Mesendoderm (in vitro differentiated cells): ENCODE measurements at regions not wholly inside any gene's neighbourhood (a gene's known extent, or its start where the extent isn't known, plus 50 kb on each side); places are given as distances from the start of the nearest gene placed in this dataset.
A peak's percentile ranks its signal among the peaks of the same experiment; 100 is the strongest.

Experiments
- DNase-seq: peaks from one replicate; pipeline ENCODE4 v3.0.0; 2013
- H2AK5ac ChIP-seq: 2 replicates; pipeline ENCODE4 v1.6.1; 2013; ENCODE audit warnings: low read length, inconsistent platforms
- H2BK120ac ChIP-seq: 2 replicates; pipeline ENCODE4 v1.6.1; 2013; ENCODE audit warnings: low read depth, mild to moderate bottlenecking, low read length, moderate library complexity, mixed read lengths
- H2BK15ac ChIP-seq: replicated peaks from 2 replicates; pipeline ENCODE4 v1.6.1; 2013; ENCODE audit warnings: low read depth, mild to moderate bottlenecking, moderate library complexity
- H2BK5ac ChIP-seq: 2 replicates; pipeline ENCODE4 v1.6.1; 2013; ENCODE audit warnings: low read length, inconsistent platforms
- H3K18ac ChIP-seq: 2 replicates; pipeline ENCODE4 v1.6.1; 2013; ENCODE audit warnings: mild to moderate bottlenecking, low read length, mixed read lengths
- H3K23ac ChIP-seq: one replicate; pipeline ENCODE4 v1.6.1; 2013; ENCODE audit warnings: low read length
- H3K27ac ChIP-seq: 2 replicates; pipeline ENCODE4 v1.5.1; 2013; ENCODE audit warnings: low read depth, mild to moderate bottlenecking, inconsistent platforms, low read length, moderate library complexity
- H3K27me3 ChIP-seq: 2 replicates; pipeline ENCODE4 v1.6.1; 2013; ENCODE audit warnings: low read length, control low read depth, mild to moderate bottlenecking, inconsistent platforms; ENCODE audit not compliant: insufficient read depth, poor library complexity
- H3K36me3 ChIP-seq: 2 replicates; pipeline ENCODE4 v1.6.1; 2013; ENCODE audit warnings: low read length, inconsistent platforms; ENCODE audit not compliant: control insufficient read depth, insufficient read depth
- H3K4ac ChIP-seq: one replicate; pipeline ENCODE4 v1.6.1; 2013; ENCODE audit warnings: low read depth, mild to moderate bottlenecking, low read length, moderate library complexity
- H3K4me1 ChIP-seq: 2 replicates; pipeline ENCODE4 v1.6.1; 2013; ENCODE audit warnings: low read depth, low read length, inconsistent platforms; ENCODE audit not compliant: control insufficient read depth
- H3K4me2 ChIP-seq: 2 replicates; pipeline ENCODE4 v1.6.1; 2013; ENCODE audit warnings: low read length
- H3K4me3 ChIP-seq: 2 replicates; pipeline ENCODE4 v1.5.1; 2013; ENCODE audit warnings: mild to moderate bottlenecking, low read length
- H3K56ac ChIP-seq: one replicate; pipeline ENCODE4 v1.6.1; 2013; ENCODE audit warnings: low read length
- H3K79me1 ChIP-seq: 2 replicates; pipeline ENCODE4 v1.6.1; 2013; ENCODE audit warnings: low read length, inconsistent platforms
- H3K79me2 ChIP-seq: 2 replicates; pipeline ENCODE4 v1.6.1; 2013; ENCODE audit warnings: mild to moderate bottlenecking, low read length; ENCODE audit not compliant: control insufficient read depth, insufficient read depth
- H3K9ac ChIP-seq: 2 replicates; pipeline ENCODE4 v1.6.1; 2013; ENCODE audit warnings: low read length, inconsistent platforms
- H4K5ac ChIP-seq: one replicate; pipeline ENCODE4 v1.6.1; 2013; ENCODE audit warnings: low read length
- H4K8ac ChIP-seq: one replicate; pipeline ENCODE4 v1.6.1; 2013; ENCODE audit warnings: low read depth, mild to moderate bottlenecking, control low read depth, low read length, moderate library complexity
- WGBS: extraction: QIAGEN DNeasy Blood & Tissue Kit; methylation state at CpG from one replicate; pipeline ENCODE4 v1.1.7; 2013; ENCODE audit warnings: low lambda C conversion rate, missing lambda C conversion rate; ENCODE audit not compliant: insufficient coverage; ENCODE audit errors: extremely low coverage; 5-methylcytosine and 5-hydroxymethylcytosine counted together

DNA sequence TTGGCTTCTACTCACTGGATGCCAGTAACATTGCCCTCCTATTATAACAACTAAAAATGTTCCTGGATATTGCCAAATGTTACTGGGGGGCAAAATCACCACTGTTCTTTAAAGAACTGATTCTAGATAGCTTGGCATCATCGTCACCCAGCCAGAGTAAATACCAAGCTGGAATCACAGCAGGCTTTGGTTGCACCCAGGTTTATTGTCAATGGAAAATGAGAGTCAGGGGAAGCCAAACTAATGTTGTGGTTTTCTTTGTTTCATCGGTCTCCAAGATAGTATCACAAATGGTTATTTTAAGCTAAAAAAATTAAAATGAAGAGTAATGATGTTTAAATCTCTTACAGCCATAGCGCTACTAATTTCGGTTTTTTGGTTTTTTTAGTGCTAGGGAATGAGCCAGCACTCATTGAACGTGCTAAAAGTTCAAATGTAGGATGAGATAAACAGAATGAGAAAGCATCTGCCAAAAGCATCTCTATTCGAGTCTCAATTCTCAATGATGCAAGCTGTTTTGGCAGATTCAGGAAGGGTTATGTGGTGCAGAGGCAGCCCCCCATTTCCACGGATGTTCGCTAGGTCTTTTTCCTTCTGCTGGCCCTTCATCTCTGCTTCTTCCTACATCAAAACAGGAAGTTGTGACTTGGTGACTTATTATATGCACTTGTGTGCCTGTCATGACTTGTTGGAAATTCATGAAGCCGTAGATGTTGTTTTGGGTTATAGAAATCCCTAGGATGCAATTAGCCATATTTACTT is 558.0 kb downstream of the EBF1 start:
- H3K23ac ChIP-seq = no peak overlapping the region

DNA sequence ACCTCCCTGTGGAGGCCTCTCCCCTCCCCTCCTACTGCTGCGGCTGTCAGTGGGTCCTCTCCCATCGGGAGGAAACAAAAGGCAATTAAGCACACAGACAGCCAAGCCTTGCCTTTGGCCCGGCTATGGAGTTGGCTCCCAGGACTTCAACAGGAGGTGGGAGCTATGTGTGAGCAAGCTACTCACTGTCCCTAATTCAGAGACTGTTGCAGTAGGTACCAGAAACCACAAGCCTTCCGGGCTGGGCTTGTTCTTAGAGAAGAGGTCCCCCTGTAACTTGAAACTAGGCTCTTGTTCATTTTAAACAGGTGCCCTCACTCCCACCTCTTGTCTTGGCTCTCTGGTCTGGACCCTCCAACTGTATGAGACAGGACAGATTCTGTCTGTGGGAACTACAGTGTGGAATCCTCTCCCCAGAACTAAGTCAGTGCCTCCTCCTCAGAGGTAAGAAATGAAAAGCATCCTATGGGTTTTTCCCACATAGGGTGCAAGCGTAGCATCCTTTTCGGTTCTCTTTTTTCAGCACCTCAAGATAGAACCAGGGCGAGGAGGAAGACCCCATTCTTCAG is 561.1 kb downstream of the EBF1 start:
- Histone ChIP-seq H3K4ac (no peak overlapping the region), H2BK5ac (no peak overlapping the region), H3K27me3 (no peaks in the 10 kb centered on the region), H4K5ac (no peak overlapping the region), H3K79me1 (no peaks in the 10 kb centered on the region), H2AK5ac (no peak overlapping the region), H3K36me3 (no peaks in the 10 kb centered on the region), H3K23ac (no peak overlapping the region), H2BK120ac (no peak overlapping the region), H3K79me2 (no peaks in the 10 kb centered on the region), H3K4me2 (no peak overlapping the region), H3K9ac (no peak overlapping the region), H2BK15ac (no peak overlapping the region), H3K4me1 (no peaks in the 10 kb centered on the region), H3K18ac (no peak overlapping the region), H3K56ac (no peak overlapping the region), H3K27ac (no peak overlapping the region), H4K8ac (no peak overlapping the region), H3K4me3 (no peak overlapping the region)
- peak; percentile 70 for DNase-seq
- WGBS = no CpG with 5 or more reads among the region's 7 CpGs

More for the DNA sequence above, 558.0 kb downstream of the EBF1 start:
- Histone ChIP-seq H4K5ac (no peak overlapping the region), H3K9ac (no peak overlapping the region), H2BK5ac (no peak overlapping the region), H4K8ac (peak overlapping the region; percentile 39), H2BK15ac (no peak overlapping the region), H3K4me3 (no peak overlapping the region), H3K18ac (no peak overlapping the region), H3K56ac (no peak overlapping the region), H3K4me2 (no peak overlapping the region), H3K4ac (no peak overlapping the region), H2BK120ac (no peak overlapping the region), H3K36me3 (no peaks in the 10 kb centered on the region), H2AK5ac (no peak overlapping the region), H3K27me3 (no peaks in the 10 kb centered on the region), H3K27ac (no peak overlapping the region), H3K79me2 (no peaks in the 10 kb centered on the region), H3K4me1 (no peaks in the 10 kb centered on the region), H3K79me1 (no peaks in the 10 kb centered on the region)
- WGBS = no CpG with 5 or more reads among the region's 9 CpGs
- DNase-seq = no peak

DNA sequence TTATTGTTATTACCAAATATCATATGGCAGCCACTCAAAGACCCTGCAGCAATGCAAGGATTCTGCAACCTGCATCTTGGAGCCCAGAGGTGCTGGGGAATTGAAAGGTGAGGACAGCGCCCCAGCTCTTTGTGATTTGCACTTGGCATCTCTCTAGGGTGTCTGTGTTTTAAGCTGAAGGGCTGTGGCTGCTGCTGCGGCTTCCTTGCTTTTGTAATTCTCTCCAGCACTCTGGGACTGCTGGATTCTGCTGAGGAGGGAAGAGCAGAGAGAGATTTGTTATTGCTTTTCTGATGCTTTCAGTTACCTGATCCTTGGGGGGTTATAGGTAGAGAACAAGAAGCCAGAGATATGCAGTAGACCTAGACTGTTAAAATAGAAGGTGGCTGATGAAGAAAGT is 562.4 kb downstream of the EBF1 start:
- Histone ChIP-seq H3K36me3 (no peaks in the 10 kb centered on the region), H3K18ac (no peak overlapping the region), H4K8ac (no peak overlapping the region), H3K4me2 (no peak overlapping the region), H2BK5ac (no peak overlapping the region), H2BK120ac (no peak overlapping the region), H3K4me1 (no peaks in the 10 kb centered on the region), H3K56ac (no peak overlapping the region), H2BK15ac (no peak overlapping the region), H3K23ac (no peak overlapping the region), H4K5ac (no peak overlapping the region), H2AK5ac (no peak overlapping the region), H3K79me1 (no peaks in the 10 kb centered on the region), H3K4me3 (no peak overlapping the region), H3K27ac (no peak overlapping the region), H3K9ac (no peak overlapping the region), H3K27me3 (no peaks in the 10 kb centered on the region), H3K4ac (no peak overlapping the region), H3K79me2 (no peaks in the 10 kb centered on the region)
- no peak for DNase-seq
- no CpG with 5 or more reads among the region's 2 CpGs for WGBS

DNA sequence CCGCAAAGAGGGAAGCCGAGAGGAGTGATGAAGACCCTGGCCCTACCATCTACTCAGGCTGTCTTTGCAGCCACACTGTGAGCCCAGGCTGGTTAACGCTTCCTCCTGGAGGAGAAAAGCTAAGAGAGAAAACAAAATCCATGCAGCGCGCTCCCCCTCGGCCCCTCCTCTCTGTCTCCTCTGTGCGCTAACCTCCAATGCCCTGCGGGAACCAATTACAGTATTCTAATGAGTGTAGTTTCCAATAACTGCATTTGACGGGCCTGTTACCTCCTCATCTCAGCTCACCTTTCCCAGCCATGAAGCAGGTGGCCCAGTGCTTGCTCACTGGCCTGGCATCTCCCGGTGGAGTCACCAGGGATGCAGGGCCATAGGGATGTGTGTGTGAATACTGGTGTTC is 565.5 kb downstream of the EBF1 start:
- no CpG with 5 or more reads among the region's 10 CpGs for WGBS
- Histone ChIP-seq H3K23ac (no peak overlapping the region), H3K18ac (no peak overlapping the region), H4K8ac (no peak overlapping the region), H3K36me3 (no peaks in the 10 kb centered on the region), H3K27me3 (no peaks in the 10 kb centered on the region), H3K79me1 (no peaks in the 10 kb centered on the region), H2BK120ac (no peak overlapping the region), H3K4ac (no peak overlapping the region), H3K56ac (no peak overlapping the region), H3K4me1 (no peaks in the 10 kb centered on the region), H3K79me2 (no peaks in the 10 kb centered on the region), H4K5ac (no peak overlapping the region), H3K4me3 (no peak overlapping the region), H2BK15ac (no peak overlapping the region), H2AK5ac (no peak overlapping the region), H3K27ac (no peak overlapping the region), H3K4me2 (no peak overlapping the region), H3K9ac (no peak overlapping the region), H2BK5ac (no peak overlapping the region)
- DNase-seq = peak; percentile 2

DNA sequence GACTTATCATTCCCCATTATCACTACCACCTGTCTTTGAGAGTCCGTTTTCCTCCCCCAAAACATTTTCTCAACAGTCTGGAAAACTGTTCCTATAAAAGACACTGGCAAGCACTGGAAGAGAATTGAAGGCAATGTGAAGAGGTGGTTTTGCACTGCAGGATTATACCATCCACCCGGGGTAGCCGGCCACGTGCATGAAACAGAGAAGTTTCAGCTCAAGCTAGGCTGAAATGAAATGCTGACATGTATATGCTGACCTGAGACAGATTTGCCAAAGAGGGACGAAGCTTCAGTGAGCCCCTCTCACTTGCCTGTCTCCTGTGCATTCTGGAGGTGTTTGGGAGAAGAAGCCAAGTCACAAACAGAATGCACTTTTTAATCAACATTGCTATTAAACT is 567.0 kb downstream of the EBF1 start:
- no peak overlapping the region for H3K4me3 ChIP-seq
- no peak overlapping the region for H2BK5ac ChIP-seq
- H3K18ac ChIP-seq = no peak overlapping the region
- no CpG with 5 or more reads among the region's 5 CpGs for WGBS
- H2AK5ac ChIP-seq = no peak overlapping the region
- no peak overlapping the region for H3K27ac ChIP-seq
- no peak overlapping the region for H4K8ac ChIP-seq
- H3K36me3 ChIP-seq = no peaks in the 10 kb centered on the region
- H3K4ac ChIP-seq = no peak overlapping the region
- no peak overlapping the region for H3K9ac ChIP-seq
- no peak overlapping the region for H3K23ac ChIP-seq
- no peak overlapping the region for H3K4me2 ChIP-seq
- no peak overlapping the region for H4K5ac ChIP-seq
- H3K56ac ChIP-seq = no peak overlapping the region
- no peaks in the 10 kb centered on the region for H3K79me2 ChIP-seq
- no peak for DNase-seq
- no peaks in the 10 kb centered on the region for H3K79me1 ChIP-seq
- no peak overlapping the region for H2BK15ac ChIP-seq
- H2BK120ac ChIP-seq = no peak overlapping the region
- no peaks in the 10 kb centered on the region for H3K27me3 ChIP-seq
- H3K4me1 ChIP-seq = no peaks in the 10 kb centered on the region

DNA sequence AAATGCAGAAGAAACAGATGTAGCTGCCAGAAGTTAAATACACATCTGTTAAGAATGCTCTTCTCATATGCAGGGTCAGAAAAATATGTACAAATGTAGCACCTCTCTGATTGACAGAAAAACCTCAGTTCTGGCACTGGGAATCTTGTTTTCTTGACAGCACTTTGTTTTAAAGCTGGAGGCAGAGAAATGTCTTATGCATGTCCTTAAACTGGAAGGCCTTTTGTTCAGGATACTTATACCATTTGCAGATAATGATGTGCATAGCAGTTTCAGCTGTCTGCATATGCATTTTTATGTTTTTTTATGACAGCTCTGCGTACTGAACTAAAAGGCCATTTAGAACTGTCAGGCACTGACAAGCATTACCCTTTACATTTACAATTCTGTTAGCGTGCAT is 567.9 kb downstream of the EBF1 start:
- Histone ChIP-seq H3K23ac (no peak overlapping the region), H3K56ac (no peak overlapping the region), H4K5ac (no peak overlapping the region), H3K4me1 (no peaks in the 10 kb centered on the region), H3K79me2 (no peaks in the 10 kb centered on the region), H3K36me3 (no peaks in the 10 kb centered on the region), H4K8ac (no peak overlapping the region), H3K27me3 (no peaks in the 10 kb centered on the region), H2BK15ac (no peak overlapping the region), H2BK120ac (no peak overlapping the region), H3K4me3 (no peak overlapping the region), H2BK5ac (no peak overlapping the region), H2AK5ac (no peak overlapping the region), H3K18ac (no peak overlapping the region), H3K4ac (no peak overlapping the region), H3K27ac (no peak overlapping the region), H3K4me2 (no peak overlapping the region), H3K9ac (no peak overlapping the region), H3K79me1 (no peaks in the 10 kb centered on the region)
- DNase-seq = no peak
- WGBS = no CpG with 5 or more reads among the region's 2 CpGs
